ENCODE measurements at regions not wholly inside any gene's neighbourhood (a gene's known extent, or its start where the extent isn't known, plus 50 kb on each side); places are given as distances from the start of the nearest gene placed in this dataset.

GRCh38 chr17:77464988-77465357, 324.2 kb downstream of the SEC14L1 start:
- no peak for DNase-seq

- no peak for DNase-seq
Measured at GRCh38 chr17:77465358-77466041, 324.7 kb downstream of the SEC14L1 start.

- no peak for DNase-seq
Measured at GRCh38 chr17:77466140-77466539, 325.4 kb downstream of the SEC14L1 start.

- no peak for DNase-seq
Measured at GRCh38 chr17:77466596-77467223, 325.9 kb downstream of the SEC14L1 start.

- DNase-seq, result no peak
Measured at GRCh38 chr17:77467521-77467920, 326.8 kb downstream of the SEC14L1 start.

DNA sequence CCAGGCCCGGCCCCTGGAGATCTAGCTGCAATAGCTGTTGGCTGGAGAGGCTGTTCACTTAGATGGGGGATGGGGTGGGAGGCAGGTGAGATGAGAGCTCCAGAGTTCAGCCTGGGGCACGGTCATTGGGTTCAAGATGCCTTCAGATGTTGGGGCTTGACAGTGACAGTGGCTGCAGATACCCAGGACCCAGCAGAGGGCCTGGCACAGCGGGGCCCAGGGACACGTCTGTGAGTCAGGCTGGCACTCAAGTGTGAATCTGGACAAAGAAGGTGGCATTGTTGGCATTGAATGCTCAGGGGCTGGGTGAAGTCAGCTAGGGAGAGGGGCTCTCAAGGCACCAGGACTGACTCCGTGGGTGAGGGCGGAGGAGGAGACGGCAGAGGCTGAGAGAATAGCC, 328.1 kb downstream of the SEC14L1 start:
- DNase-seq, result no peak

DNA sequence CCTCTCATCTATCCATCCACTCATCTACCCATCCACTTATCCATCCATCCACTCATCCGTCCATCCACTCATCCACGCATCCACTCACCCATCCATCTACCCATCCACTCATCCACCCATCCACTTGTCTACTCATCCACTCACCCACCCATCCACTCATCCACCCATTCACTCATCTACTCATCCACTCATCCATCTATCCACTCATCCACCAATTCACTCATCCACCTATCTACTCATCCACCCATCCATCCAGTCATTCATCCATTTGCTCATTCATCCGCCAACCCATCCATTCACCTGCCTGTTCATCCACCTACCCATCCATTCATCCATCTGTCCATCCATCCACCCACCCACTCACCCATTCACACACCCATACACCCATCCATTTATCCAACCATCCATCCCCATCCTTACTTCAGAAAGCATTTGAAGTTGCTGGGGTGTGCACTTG, 329.6 kb downstream of the SEC14L1 start:
- no peak for DNase-seq

- DNase-seq, result no peak
Measured at GRCh38 chr17:77470800-77471733, 330.3 kb downstream of the SEC14L1 start.

GRCh38 chr17:77471984-77472461, 331.3 kb downstream of the SEC14L1 start:
- no peak for DNase-seq

DNA sequence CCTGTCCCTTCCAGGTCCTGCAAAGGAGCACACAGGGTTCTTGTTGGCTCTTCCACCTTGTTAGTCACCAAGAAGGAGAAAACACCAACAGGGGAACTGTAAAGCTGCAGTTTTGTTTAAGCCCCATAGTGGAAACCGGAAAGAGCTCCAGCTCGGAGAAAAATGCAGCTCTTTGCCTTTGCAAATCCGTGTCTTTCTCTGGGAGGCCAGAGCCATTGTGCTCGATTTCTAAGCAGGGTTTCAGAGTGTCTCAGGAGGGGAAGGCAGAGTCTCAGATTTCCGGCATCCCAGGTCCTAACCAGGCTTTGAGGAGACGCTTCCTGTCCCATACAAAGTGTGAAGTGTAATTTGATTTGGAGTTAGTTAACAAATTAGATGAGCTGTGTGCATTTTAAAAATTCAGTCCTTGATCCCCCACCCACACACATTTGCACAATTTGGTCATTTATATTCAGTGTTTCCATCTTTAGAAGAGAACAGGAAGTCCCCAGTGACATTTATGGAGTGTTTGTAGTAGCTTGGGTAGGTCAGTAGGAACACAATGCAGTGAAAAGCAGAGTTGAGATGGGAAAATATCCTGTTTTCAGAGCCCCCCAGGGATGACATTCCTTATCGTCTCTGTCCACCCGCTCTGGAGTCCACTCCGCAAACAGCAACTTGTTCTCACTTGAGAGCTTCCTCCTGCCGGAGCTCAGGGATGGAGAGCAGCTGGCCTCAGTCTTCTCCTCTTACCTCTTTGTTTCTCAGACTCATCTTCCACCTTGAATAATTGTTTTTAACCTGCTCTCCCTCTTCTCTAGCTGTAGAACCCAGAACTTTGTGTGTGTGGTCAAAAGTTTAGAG, 331.9 kb downstream of the SEC14L1 start:
- DNase-seq, result no peak

DNA sequence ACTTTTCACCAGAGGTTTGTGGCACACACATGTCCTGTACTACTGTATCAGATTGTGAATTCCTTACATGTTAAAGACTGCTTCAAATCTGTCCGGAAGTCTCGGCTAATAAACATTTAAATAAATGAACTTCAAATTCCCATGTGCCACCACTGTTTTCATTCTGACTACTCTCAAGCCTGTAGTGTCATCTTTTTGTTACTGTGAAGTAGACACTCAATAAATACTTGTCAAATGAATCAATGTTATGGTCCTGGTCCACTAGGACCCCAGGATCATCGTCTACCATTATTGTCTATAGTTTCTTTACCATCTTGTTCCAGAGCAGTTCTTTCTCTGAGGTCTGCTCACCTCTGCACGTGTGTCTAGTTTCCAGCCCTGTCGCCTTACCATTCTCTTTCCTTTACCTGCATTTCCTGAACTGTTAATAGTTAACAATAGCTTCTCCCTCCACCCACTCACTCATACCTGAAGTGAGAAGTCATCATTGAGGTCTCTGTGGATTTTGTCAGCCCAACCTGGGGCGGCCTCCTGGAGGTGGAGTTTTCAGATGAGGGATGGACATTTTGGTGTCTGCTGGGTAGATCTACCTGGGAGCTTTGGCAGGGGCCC, 333.0 kb downstream of the SEC14L1 start:
- DNase-seq, result no peak

GRCh38 chr17:77474292-77474988, 333.7 kb downstream of the SEC14L1 start:
- DNase-seq, result no peak

GRCh38 chr17:77475016-77475976, 334.5 kb downstream of the SEC14L1 start:
- DNase-seq, result no peak

DNA sequence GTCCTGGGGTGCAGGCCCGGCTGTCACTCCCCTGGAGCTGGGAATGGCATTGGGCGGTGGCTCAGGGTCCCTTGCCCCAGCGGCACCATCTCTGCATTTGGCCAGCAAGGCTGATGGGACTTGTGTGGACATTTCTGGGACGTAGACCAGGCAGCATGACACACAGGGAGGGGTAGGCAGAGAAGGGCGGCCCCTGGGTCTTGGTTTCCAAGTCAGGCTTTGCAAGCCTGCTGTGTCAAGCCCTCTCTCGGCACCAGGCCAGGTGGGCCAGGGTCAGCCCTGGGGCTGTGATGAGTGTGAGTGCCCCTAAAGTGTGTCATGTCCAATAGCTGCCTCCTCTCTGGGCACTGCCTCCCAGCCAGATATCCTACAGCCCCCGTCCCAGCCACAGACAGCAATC, 335.2 kb downstream of the SEC14L1 start:
- DNase-seq, result no peak

GRCh38 chr17:77476498-77476897, 335.7 kb downstream of the SEC14L1 start:
- DNase-seq, result no peak

GRCh38 chr17:77476931-77477805, 336.4 kb downstream of the SEC14L1 start:
- no peak for DNase-seq

GRCh38 chr17:77478281-77478680, 337.5 kb downstream of the SEC14L1 start:
- DNase-seq, result no peak

- no peak for DNase-seq
Measured at GRCh38 chr17:77478899-77479298, 338.1 kb downstream of the SEC14L1 start.
